ENCODE measurements at regions not wholly inside any gene's neighbourhood (a gene's known extent, or its start where the extent isn't known, plus 50 kb on each side); places are given as distances from the start of the nearest gene placed in this dataset.

DNA sequence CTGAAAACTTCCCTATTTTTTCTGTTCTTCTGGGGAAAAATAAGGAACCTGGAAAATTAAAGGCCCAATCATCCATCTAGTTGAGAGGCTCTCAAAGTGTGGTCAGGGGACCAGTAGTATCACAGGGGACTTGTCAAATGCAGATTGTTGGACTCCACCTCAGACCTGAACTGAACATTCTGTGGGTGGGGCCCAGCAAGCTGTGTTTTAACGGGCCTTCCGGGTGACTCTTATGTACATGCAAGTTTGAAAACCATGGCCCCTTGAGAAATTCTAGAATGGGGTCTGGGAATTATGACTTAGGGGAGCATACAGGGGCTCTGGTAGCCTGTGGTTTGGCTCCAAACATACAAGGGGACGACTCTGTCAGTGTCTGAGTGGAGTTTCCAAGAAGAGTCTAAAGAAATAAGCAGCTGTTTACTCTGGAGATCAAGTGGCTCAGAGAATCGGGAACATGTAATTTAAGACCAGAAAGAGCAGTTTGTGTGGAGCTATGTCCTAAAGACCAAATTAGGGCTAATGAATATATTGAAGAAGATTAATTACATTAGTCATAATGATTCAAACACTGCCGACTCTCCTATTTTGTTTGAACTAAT, 177.4 kb downstream of the SLC28A3 start:
- FAIRE-seq, result no peak
- POLR2A ChIA-PET, result no interaction called here
- TF ChIP-seq HOXA7 (CRISPR knock-in tag; IDR thresholded peaks at IDR 0.05), result no peak
- TF ChIP-seq KDM1A (IDR thresholded peaks at IDR 0.05; ENCODE audit: low read depth), result no peak
- no peak for TF ChIP-seq SMC3 (IDR thresholded peaks at IDR 0.05)
- TF ChIP-seq MAFK (IDR thresholded peaks at IDR 0.05; ENCODE audit: partially characterized antibody), result no peak
- TF ChIP-seq, protein P1, sequence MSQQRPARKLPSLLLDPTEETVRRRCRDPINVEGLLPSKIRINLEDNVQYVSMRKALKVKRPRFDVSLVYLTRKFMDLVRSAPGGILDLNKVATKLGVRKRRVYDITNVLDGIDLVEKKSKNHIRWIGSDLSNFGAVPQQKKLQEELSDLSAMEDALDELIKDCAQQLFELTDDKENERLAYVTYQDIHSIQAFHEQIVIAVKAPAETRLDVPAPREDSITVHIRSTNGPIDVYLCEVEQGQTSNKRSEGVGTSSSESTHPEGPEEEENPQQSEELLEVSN (IDR thresholded peaks at IDR 0.05; ENCODE audit: borderline replicate concordance, low read depth), result no peak
- TF ChIP-seq MAZ (IDR thresholded peaks at IDR 0.05; ENCODE audit: borderline replicate concordance, low read depth, low read length), result no peak
- TF ChIP-seq RAD21 (conservative IDR thresholded peaks at IDR 0.05 in 1 of 2, IDR thresholded peaks at IDR 0.05 in 1 of 2), result no peak
- TF ChIP-seq, protein P2, sequence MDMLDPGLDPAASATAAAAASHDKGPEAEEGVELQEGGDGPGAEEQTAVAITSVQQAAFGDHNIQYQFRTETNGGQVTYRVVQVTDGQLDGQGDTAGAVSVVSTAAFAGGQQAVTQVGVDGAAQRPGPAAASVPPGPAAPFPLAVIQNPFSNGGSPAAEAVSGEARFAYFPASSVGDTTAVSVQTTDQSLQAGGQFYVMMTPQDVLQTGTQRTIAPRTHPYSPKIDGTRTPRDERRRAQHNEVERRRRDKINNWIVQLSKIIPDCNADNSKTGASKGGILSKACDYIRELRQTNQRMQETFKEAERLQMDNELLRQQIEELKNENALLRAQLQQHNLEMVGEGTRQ (IDR thresholded peaks at IDR 0.05), result no peak
- TF ChIP-seq RCOR1 (IDR thresholded peaks at IDR 0.05; ENCODE audit: low read depth, low read length), result no peak
- TF ChIP-seq RARB (CRISPR knock-in tag; IDR thresholded peaks at IDR 0.05), result no peak
- no peak for TF ChIP-seq ZNF302 (CRISPR knock-in tag; IDR thresholded peaks at IDR 0.05)
- no peak for TF ChIP-seq ZSCAN20 (CRISPR knock-in tag; IDR thresholded peaks at IDR 0.05)
- no peak for TF ChIP-seq JUNB (IDR thresholded peaks at IDR 0.05)
- Histone ChIP-seq H3K4me1 (no peaks in the 10 kb centered on the region), H3K4me3 (no peak overlapping the region), H3K27ac (no peak overlapping the region), H3K9me3 (no peaks in the 10 kb centered on the region), H3K4me2 (no peak overlapping the region)
- CTCF ChIA-PET, result interaction anchor here (0.6 to 7.0 kb wide), 2 partner anchors 10 to 535 kb away, joined by 3 to 49 read pairs; no protein-coding TSS in a partner anchor
- ATAC-seq, result no peak
- no peak for DNase-seq (ENCODE audit: low read depth in 1 of 2, low spot score in 1 of 2)
- 77% methylated on average over 5 of the region's 5 CpGs for WGBS (ENCODE audit: missing lambda C conversion rate)

GRCh38 chr9:84166891-84167290, 173.7 kb downstream of the SLC28A3 start:
- POLR2A ChIA-PET, result no interaction called here
- no peaks in the 10 kb centered on the region for H3K4me1 ChIP-seq
- no peak overlapping the region for H3K4me3 ChIP-seq
- CTCF ChIA-PET, result interaction anchor here (0.6 to 2.2 kb wide), 3 partner anchors 12 to 94 kb away, joined by 3 to 5 read pairs (median 3); no protein-coding TSS in a partner anchor
- no peaks in the 10 kb centered on the region for H3K9me3 ChIP-seq
- DNase-seq (ENCODE audit: low read depth in 1 of 2, low spot score in 1 of 2) (no peak), FAIRE-seq (no peak), ATAC-seq (no peak)
- H3K4me2 ChIP-seq, result no peak overlapping the region
- TF ChIP-seq RAD21 (conservative IDR thresholded peaks at IDR 0.05 in 1 of 2, IDR thresholded peaks at IDR 0.05 in 1 of 2) (no peak), KDM5A (IDR thresholded peaks at IDR 0.05) (no peak), PHF8 (IDR thresholded peaks at IDR 0.05; ENCODE audit: borderline replicate concordance, low read depth) (no peak), ELK1 (IDR thresholded peaks at IDR 0.05; ENCODE audit: low read depth, low read length) (no peak), ZSCAN20 (CRISPR knock-in tag; IDR thresholded peaks at IDR 0.05) (no peak), FOXS1 (CRISPR knock-in tag; IDR thresholded peaks at IDR 0.05) (no peak), EHMT2 (IDR thresholded peaks at IDR 0.05; ENCODE audit: low read depth) (no peak), MYC (IDR thresholded peaks at IDR 0.05; ENCODE audit: borderline replicate concordance, low read length) (no peak), FOSB (CRISPR knock-in tag; IDR thresholded peaks at IDR 0.05) (no peak), TFCP2L1 (CRISPR knock-in tag; IDR thresholded peaks at IDR 0.05) (no peak), EHF (CRISPR knock-in tag; IDR thresholded peaks at IDR 0.05) (no peak), NPAS2 (CRISPR knock-in tag; IDR thresholded peaks at IDR 0.05; ENCODE audit: borderline replicate concordance) (no peak), BHLHE40 (IDR thresholded peaks at IDR 0.05; ENCODE audit: low read depth, low read length) (no peak), ESRRA (IDR thresholded peaks at IDR 0.05; ENCODE audit: borderline replicate concordance, low read length) (no peak), CTCF (IDR thresholded peaks at IDR 0.05) (no peak), GATA3 (IDR thresholded peaks at IDR 0.05; ENCODE audit: borderline replicate concordance) (no peak), HOXB5 (CRISPR knock-in tag; IDR thresholded peaks at IDR 0.05) (no peak)
- H3K27ac ChIP-seq, result no peak overlapping the region
- WGBS (ENCODE audit: missing lambda C conversion rate), result 58% methylated on average over 13 of the region's 13 CpGs

All from A549 (cell line).